ENCODE measurements at regions not wholly inside any gene's neighbourhood (a gene's known extent, or its start where the extent isn't known, plus 50 kb on each side); places are given as distances from the start of the nearest gene placed in this dataset.

GRCh38 chr2:64803776-64804175 is 150.1 kb upstream of the SERTAD2 start:
- WGBS: 92% methylated on average over 2 of the region's 2 CpGs
- Histone ChIP-seq H3K27ac (ENCODE audit: low read depth in 1 of 2, low read length in 2 of 2) (no peak overlapping the region), H3K4me3 (ENCODE audit: low read depth in 1 of 3, low read length in 3 of 3) (no peak overlapping the region), H3K9ac (ENCODE audit: low read depth in 1 of 2, low read length in 2 of 2) (no peak overlapping the region), H3K36me3 (ENCODE audit: control insufficient read depth in 4 of 4, insufficient read depth in 3 of 4, low read depth in 1 of 4, low read length in 3 of 4) (no peaks in the 10 kb centered on the region), H3K4me1 (ENCODE audit: control insufficient read depth in 4 of 4, insufficient read depth in 4 of 4, low read length in 3 of 4) (no peaks in the 10 kb centered on the region), H3K9me3 (ENCODE audit: control insufficient read depth in 4 of 4, low read length in 3 of 4) (no peaks in the 10 kb centered on the region), H3K27me3 (ENCODE audit: control insufficient read depth in 4 of 4, insufficient read depth in 4 of 4, low read length in 3 of 4) (no peaks in the 10 kb centered on the region)
- TF ChIP-seq MAX (IDR thresholded peaks at IDR 0.05): no peak
- no peak for TF ChIP-seq REST (IDR thresholded peaks at IDR 0.05)
- TF ChIP-seq ATF3 (IDR thresholded peaks at IDR 0.05): no peak
- no peak for TF ChIP-seq YY1 (IDR thresholded peaks at IDR 0.05)
- no peak for TF ChIP-seq RXRA (IDR thresholded peaks at IDR 0.05)
- TF ChIP-seq HNF4G (IDR thresholded peaks at IDR 0.05): no peak
- DNase-seq (ENCODE audit: low spot score): no peak

GRCh38 chr2:64804651-64805050 is 150.9 kb upstream of the SERTAD2 start:
- no peaks in the 10 kb centered on the region for H3K9me3 ChIP-seq (ENCODE audit: control insufficient read depth in 4 of 4, low read length in 3 of 4)
- H3K36me3 ChIP-seq (ENCODE audit: control insufficient read depth in 4 of 4, insufficient read depth in 3 of 4, low read depth in 1 of 4, low read length in 3 of 4): no peaks in the 10 kb centered on the region
- H3K27me3 ChIP-seq (ENCODE audit: control insufficient read depth in 4 of 4, insufficient read depth in 4 of 4, low read length in 3 of 4): no peaks in the 10 kb centered on the region
- no peak for DNase-seq (ENCODE audit: low spot score)
- H3K9ac ChIP-seq (ENCODE audit: low read depth in 1 of 2, low read length in 2 of 2): no peak overlapping the region
- WGBS: 94% methylated on average over 3 of the region's 3 CpGs
- H3K27ac ChIP-seq (ENCODE audit: low read depth in 1 of 2, low read length in 2 of 2): no peak overlapping the region
- no peak for TF ChIP-seq YY1 (IDR thresholded peaks at IDR 0.05)
- TF ChIP-seq MAX (IDR thresholded peaks at IDR 0.05): no peak
- TF ChIP-seq ZBTB33 (IDR thresholded peaks at IDR 0.05): no peak
- no peak for TF ChIP-seq FOXA1 (IDR thresholded peaks at IDR 0.05)
- no peak for TF ChIP-seq GABPA (IDR thresholded peaks at IDR 0.05 in 1 of 2, conservative IDR thresholded peaks at IDR 0.05 in 1 of 2)
- no peak for TF ChIP-seq TAF1 (conservative IDR thresholded peaks at IDR 0.05)
- TF ChIP-seq REST (IDR thresholded peaks at IDR 0.05): no peak
- TF ChIP-seq RXRA (IDR thresholded peaks at IDR 0.05): no peak
- TF ChIP-seq FOXA2 (IDR thresholded peaks at IDR 0.05): no peak
- no peak for TF ChIP-seq HNF4G (IDR thresholded peaks at IDR 0.05)
- TF ChIP-seq RAD21 (IDR thresholded peaks at IDR 0.05): no peak
- no peak for TF ChIP-seq ATF3 (IDR thresholded peaks at IDR 0.05)
- no peak for TF ChIP-seq CTCF (IDR thresholded peaks at IDR 0.05; ENCODE audit: low read depth, low read length, missing input control)
- no peak for TF ChIP-seq SP1 (IDR thresholded peaks at IDR 0.05)
- TF ChIP-seq JUND (IDR thresholded peaks at IDR 0.05): no peak
- TF ChIP-seq HNF4A (conservative IDR thresholded peaks at IDR 0.05): no peak
- TF ChIP-seq NR2F2 (IDR thresholded peaks at IDR 0.05): no peak
- no peak for TF ChIP-seq EGR1 (IDR thresholded peaks at IDR 0.05; ENCODE audit: low read depth in 2 of 2)
- H3K4me1 ChIP-seq (ENCODE audit: control insufficient read depth in 4 of 4, insufficient read depth in 4 of 4, low read length in 3 of 4): no peaks in the 10 kb centered on the region
- no peak overlapping the region for H3K4me3 ChIP-seq (ENCODE audit: low read depth in 1 of 3, low read length in 3 of 3)

Data from liver (tissue), 8 donors.